Transverse colon (tissue), 3 donors: ENCODE measurements at regions not wholly inside any gene's neighbourhood (a gene's known extent, or its start where the extent isn't known, plus 50 kb on each side); places are given as distances from the start of the nearest gene placed in this dataset.

Experiments used
- CTCF ChIP-seq, 5 experiments: fragments of 200-600 bp in 3 of 5; fragments of 450-650 bp in 2 of 5; sonication (generic) in 3 of 5; IDR thresholded peaks; 1 replicate in 2 of 5; 2 replicates in 3 of 5; pipeline ENCODE4 v1.5.1; 2016 to 2017; ENCODE audit warnings: antibody characterized with exemption in 5 of 5, inconsistent platforms in 3 of 5, mild to moderate bottlenecking in 2 of 5, moderate library complexity in 1 of 5
- EP300 ChIP-seq: sonication (generic); formaldehyde crosslinking; IDR thresholded peaks from one replicate; pipeline ENCODE4 v1.6.1; 2017; ENCODE audit warnings: antibody characterized with exemption, low read depth
- POLR2A ChIP-seq: fragments of 450-650 bp; IDR thresholded peaks from one replicate; pipeline ENCODE4 v1.6.1; 2016; ENCODE audit warnings: antibody characterized with exemption, mild to moderate bottlenecking, moderate library complexity

GRCh38 chr4:79662651-79663050 lies 254.6 kb upstream of the GK2 start:
- TF ChIP-seq POLR2A: no peak
- no peak for TF ChIP-seq CTCF (IDR thresholded peaks at IDR 0.05)
- no peak for TF ChIP-seq EP300
